NCI-H1105 (cell line): ENCODE measurements at regions not wholly inside any gene's neighbourhood (a gene's known extent, or its start where the extent isn't known, plus 50 kb on each side); places are given as distances from the start of the nearest gene placed in this dataset.

Experiments used
- DNase-seq: peaks from one replicate; lab custom pipeline; 2025; lab: John Stamatoyannopoulos, UW

DNA sequence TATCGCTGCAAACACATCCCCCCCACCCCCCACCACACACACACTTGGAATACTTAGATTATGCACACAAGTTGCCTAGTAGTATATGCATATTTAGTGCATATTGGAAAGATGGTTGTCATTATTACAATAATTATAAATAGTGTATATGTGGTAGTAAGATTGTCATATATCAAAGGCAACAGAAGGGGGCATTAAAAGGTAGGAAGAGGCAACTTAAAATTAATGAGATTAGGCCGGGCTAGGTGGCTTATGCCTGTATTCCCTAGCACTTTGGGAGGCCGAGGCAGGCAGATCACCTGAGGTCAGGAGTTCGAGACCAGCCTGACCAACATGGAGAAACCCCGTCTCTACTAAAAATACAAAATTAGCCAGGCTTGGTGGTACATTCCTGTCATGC is 52.1 kb downstream of the GSC start:
- DNase-seq: no peak

GRCh38 chr14:94716976-94717375 is 52.9 kb downstream of the GSC start:
- no peak for DNase-seq

- DNase-seq: no peak
These were observed 56.8 kb downstream of the GSC start for GRCh38 chr14:94713115-94713514.

DNA sequence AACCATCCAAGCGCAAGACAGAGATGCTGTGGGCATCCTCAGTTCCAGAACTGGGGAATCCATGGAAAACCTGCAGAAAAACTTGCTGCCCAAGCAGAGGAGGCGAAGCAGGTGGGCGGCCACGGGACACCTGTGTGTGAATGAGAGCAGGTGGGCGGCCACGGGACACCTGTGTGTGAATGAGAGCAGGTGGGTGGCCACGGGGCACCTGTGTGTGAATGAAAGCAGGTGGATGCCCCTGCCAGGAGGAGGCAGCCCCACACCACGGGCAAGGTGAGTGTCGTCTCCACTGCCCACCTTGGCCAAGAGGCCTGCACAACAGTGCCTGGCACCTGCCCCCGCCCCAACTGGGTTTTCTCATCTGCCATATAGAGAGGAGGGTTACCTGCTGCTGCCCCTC is 59.2 kb downstream of the GSC start:
- DNase-seq: no peak

DNA sequence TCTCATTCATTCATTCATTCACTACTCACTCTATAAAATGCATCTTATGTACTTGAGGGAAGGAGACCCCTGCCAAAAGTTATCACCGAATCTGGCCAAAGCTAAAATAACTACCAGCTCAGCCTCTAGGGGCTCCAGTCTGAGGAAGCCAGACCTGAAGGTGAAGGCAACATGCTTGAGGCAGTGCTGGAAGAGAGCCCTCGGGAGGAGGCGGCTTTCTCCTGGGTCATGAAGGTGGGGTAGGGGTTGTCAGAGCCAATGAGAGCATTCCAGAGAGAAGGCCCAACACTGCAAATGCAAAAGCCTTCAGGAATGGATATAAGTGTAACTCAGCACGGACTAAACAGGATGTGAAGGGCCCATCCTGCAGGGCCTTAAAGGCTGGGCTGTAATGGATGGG is 62.4 kb downstream of the GSC start:
- no peak for DNase-seq

DNA sequence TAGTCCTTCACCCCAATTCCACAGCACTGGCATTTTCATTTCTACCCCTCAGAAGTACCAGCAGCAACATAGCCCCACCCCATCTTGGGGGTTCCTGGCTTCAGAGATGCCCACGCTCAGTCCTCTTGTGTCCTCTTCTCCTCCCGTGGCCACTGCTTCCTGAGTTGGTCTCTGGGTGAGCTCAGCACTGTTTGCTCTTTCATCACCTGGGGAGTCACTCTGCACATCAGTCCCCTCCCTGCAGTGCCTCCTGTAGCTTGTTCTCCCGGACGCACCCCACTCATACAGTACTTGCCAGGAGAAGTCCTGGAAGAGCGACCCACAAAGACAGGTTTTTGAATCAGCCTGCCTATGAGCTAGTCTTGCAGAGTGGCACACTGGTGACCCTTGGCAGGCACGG is 63.8 kb downstream of the GSC start:
- no peak for DNase-seq

DNA sequence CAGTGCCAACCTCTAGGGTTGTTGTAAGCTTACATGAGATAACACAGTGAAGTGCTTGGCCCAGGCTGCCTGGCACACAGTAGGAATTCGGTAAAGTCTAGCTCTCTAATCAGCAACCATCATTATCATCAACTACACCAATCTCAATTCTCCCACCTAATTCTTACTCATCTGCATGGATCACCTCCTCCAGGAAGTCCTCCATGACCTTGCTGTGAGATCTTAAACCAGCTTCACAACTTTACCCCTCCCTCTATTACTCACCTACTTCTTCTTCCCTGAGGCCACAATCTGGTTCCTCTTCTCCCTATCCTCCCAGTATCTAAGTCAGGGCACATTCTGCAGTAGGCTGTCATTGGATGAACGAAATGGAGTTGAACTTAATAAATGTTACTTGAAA is 67.3 kb downstream of the GSC start:
- DNase-seq: no peak

DNA sequence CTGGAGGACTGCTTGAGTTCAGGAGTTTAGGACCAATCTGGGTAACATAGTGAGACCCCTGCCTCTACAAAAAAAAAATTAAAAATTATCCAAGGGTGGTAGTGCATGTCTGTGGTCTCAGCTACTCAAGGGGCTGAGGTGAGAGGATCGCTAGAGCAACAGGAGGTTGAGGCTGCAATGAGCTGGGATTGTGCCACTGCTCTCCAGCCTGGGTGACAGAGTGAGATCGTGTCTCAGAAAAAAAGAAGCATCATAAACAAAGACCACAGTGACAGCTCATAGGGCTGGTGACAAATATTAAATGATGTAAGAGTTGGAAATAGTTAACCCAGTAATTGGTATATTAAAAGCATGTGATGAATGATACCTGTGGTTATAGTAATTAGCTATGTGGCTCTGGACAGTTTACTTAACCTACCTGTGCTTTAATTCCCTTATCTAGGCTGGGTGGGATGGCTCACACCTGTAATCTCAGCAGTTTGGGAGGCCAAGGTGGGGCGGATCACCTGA is 68.0 kb downstream of the GSC start:
- DNase-seq: no peak

DNA sequence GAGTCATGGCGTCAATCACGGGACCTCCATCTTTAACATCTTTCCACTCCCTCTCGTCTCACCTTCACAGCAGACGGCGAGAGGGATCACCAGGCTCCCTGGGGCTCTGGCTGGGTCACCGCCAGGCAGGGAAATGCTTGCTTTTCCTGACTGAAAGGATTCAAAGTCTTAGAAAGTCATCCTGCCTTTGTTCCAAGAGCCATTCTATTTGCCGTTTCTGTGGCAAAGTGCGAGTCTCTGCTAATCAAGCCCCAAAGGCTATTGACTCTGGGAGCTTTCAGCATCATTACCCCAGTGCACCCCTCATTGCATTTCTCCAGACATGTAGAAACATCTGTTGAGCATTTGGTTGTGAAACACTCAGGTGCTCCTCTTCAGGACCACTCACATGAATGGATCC is 69.6 kb downstream of the GSC start:
- DNase-seq: no peak

DNA sequence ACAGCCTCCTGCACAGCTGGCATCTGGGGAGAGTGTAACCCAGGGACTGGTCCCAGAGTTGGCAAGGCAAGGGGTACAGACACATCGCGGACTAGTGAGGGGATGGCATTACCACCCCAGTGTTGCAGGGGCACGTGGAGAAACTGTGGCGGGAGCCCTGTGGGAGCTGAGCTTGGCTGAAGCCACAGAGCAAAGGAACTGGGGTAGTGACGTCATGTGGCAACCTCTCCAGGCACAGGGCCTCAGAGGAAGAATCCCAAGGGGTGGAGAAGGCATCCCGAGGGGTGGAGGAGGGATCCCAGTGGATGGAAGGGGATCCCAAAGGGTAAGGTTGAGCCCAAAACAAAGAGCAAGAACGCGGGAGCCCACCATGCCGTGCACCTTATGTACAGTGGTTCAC is 70.1 kb downstream of the GSC start:
- DNase-seq: no peak

- DNase-seq: no peak
These were observed 71.9 kb downstream of the GSC start for GRCh38 chr14:94697773-94698556.

DNA sequence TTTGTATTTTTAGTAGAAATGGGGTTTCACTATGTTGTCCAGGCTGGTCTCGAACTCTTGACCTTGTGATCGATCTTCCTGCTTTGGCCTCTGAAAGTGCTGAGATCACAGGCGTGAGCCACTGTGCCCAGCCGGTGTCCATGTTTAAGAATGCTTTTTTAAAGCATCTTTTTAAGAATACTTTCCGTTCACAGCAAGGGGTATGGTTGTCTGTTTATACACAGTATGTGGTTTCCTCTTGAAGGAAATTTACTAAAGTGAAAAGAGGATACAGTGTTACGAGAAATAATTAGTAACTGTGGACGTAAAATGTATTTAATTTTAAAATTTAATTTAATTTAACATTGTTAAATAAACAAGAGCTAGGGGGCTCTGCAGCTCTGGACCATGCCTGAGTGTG is 73.4 kb downstream of the GSC start:
- DNase-seq: no peak

GRCh38 chr14:94695231-94695630 is 74.7 kb downstream of the GSC start:
- no peak for DNase-seq

GRCh38 chr14:94691660-94692034 is 78.3 kb downstream of the GSC start:
- no peak for DNase-seq

DNA sequence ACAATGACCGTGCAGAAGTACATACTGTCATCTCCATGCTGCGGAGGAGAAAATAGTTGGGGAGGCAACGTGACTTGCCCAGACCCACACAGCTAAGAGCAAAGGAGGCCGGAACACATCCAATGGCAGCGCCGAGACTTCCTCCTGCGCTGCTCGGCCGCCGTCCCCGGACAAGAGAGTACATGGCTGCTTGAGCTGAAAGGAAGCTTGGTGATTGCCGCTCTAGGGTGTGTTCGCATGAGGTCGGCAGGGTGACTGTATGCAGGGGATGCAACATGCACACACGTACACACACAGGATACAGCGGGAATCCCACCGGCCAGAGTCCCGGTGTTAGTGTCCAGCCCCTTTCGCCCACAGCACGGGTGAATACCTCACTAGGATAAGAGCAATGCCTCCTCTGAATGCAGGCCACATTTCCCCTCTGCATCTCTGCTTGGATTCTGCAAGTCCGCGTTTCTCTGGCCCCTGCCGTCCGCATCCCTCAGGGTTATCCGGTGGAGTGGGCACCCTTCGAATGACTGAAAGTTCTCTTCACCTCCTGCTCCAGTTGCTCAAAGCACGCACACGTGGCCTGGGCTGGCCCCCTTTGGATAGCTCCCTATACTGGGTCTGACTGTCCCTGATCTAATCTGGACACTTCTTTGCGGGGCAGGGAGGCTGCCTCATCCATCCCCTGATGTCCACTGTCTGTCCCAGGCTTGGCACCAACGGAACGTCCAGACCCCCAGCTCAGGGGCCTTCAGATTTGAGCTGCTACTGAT is 78.8 kb downstream of the GSC start:
- no peak for DNase-seq

DNA sequence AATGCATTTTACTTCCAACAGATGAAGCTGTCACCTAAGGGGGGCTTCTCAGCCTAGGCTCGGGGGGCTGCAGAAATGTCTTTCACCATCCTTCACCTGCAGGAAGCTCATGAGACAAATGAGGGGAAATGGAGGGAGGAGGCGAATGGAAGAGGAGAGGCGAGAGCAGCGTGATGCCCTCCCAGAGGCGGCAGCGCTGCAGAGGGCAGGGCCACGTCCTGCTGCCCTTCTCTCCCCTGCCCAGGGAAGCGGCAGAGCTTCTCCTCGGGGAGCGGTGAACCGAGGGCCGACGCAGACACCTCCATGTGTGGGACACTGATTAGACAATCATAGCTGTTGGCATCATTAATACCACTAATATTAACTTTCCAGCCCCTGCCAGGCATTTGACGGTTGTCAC is 78.3 kb downstream of the SERPINA3 start:
- no peak for DNase-seq

GRCh38 chr14:94689985-94690400 is 77.8 kb downstream of the SERPINA3 start:
- no peak for DNase-seq

- peak; percentile 50 for DNase-seq
These were observed 77.2 kb downstream of the SERPINA3 start for GRCh38 chr14:94689218-94689984.

GRCh38 chr14:94686511-94687160 is 74.4 kb downstream of the SERPINA3 start:
- no peak for DNase-seq

- no peak for DNase-seq
These were observed 73.7 kb downstream of the SERPINA3 start for GRCh38 chr14:94685681-94686485.

GRCh38 chr14:94685166-94685581 is 73.0 kb downstream of the SERPINA3 start:
- no peak for DNase-seq
